Breast epithelium (tissue), 4 donors: ENCODE measurements at regions not wholly inside any gene's neighbourhood (a gene's known extent, or its start where the extent isn't known, plus 50 kb on each side); places are given as distances from the start of the nearest gene placed in this dataset.
"Not testable (repeated sequence)": the region's sequence is repeated elsewhere in the genome, so short reads cannot be mapped to it uniquely, and the experiment has no call there.

Experiments used
- DNase-seq, 2 donors: peaks; one replicate each; pipeline ENCODE4 v3.0.0-alpha.2; 2019; ENCODE audit warnings: low spot score in 2 of 2
- H3K27ac ChIP-seq, 2 donors: fragments of 200-600 bp; sonication (generic) in 1 of 2; one replicate each; pipeline ENCODE4 v1.5.1; 2016 to 2019; ENCODE audit warnings: mild to moderate bottlenecking in 1 of 2
- H3K27me3 ChIP-seq, 2 donors: fragments of 200-600 bp; sonication (generic) in 1 of 2; one replicate each; pipeline versions ENCODE4 v1.5.1 to v1.6.0; 2017 to 2019; ENCODE audit warnings: control low read depth in 1 of 2, mild to moderate bottlenecking in 1 of 2
- H3K36me3 ChIP-seq: fragments of 200-600 bp; one replicate; pipeline ENCODE4 v1.5.1; 2019
- H3K4me1 ChIP-seq, 2 donors: fragments of 200-600 bp; sonication (generic); one replicate each; pipeline ENCODE4 v1.5.1; 2016 to 2019; ENCODE audit warnings: control low read depth in 1 of 2
- H3K4me3 ChIP-seq, 3 donors: fragments of 200-600 bp; sonication (generic); 1 replicate in 2 of 3; 2 replicates in 1 of 3; pipeline ENCODE4 v1.5.1; 2016 to 2019; ENCODE audit warnings: mild to moderate bottlenecking in 3 of 3, moderate library complexity in 2 of 3
- H3K9me3 ChIP-seq, 2 donors: fragments of 200-600 bp; sonication (generic) in 1 of 2; one replicate each; pipeline ENCODE4 v1.5.1; 2016 to 2019; ENCODE audit warnings: control low read depth in 1 of 2
- CTCF ChIP-seq, 3 donors: fragments of 450-650 bp; IDR thresholded peaks; one replicate each; pipeline ENCODE4 v1.5.1; 2016 to 2017; ENCODE audit warnings: antibody characterized with exemption in 3 of 3, mild to moderate bottlenecking in 3 of 3, moderate library complexity in 3 of 3
- POLR2A ChIP-seq: fragments of 450-650 bp; IDR thresholded peaks from one replicate; pipeline ENCODE4 v1.6.1; 2016; ENCODE audit warnings: antibody characterized with exemption, mild to moderate bottlenecking, moderate library complexity
- POLR2AphosphoS5 ChIP-seq, 3 donors: sonication (generic); formaldehyde crosslinking; IDR thresholded peaks; one replicate each; pipeline ENCODE4 v1.6.1; 2017; ENCODE audit warnings: antibody characterized with exemption in 3 of 3
- intact Hi-C: fragments of 100-400 bp; cut with DNase I; formaldehyde crosslinking; loops from one replicate; pipeline ENCODE4 v1.15.1; 2023; ENCODE audit warnings: low total_unique reads

- Histone ChIP-seq H3K4me3 (no peak overlapping the region), H3K9me3 (no peaks in the 10 kb centered on the region), H3K36me3 (no peaks in the 10 kb centered on the region), H3K4me1 (no peaks in the 10 kb centered on the region), H3K27ac (no peak overlapping the region), H3K27me3 (no peaks in the 10 kb centered on the region)
- intact Hi-C loops, result no loop called here
- TF ChIP-seq POLR2A (no peak), CTCF (IDR thresholded peaks at IDR 0.05) (no peak), POLR2AphosphoS5 (IDR thresholded peaks at IDR 0.05) (no peak)
- DNase-seq, result no peak
Measured at GRCh38 chr7:133164498-133164897, 82.6 kb upstream of the CHCHD3 start.

- no peak for DNase-seq
- intact Hi-C loops, result no loop called here
- Histone ChIP-seq H3K4me1 (no peaks in the 10 kb centered on the region), H3K36me3 (no peaks in the 10 kb centered on the region), H3K27ac (no peak overlapping the region), H3K9me3 (no peaks in the 10 kb centered on the region), H3K4me3 (no peak overlapping the region), H3K27me3 (no peaks in the 10 kb centered on the region)
- TF ChIP-seq CTCF (IDR thresholded peaks at IDR 0.05) (no peak), POLR2AphosphoS5 (IDR thresholded peaks at IDR 0.05) (no peak), POLR2A (no peak)
Measured at GRCh38 chr7:133165001-133165400, 83.1 kb upstream of the CHCHD3 start.

- Histone ChIP-seq H3K27ac (no peak overlapping the region), H3K36me3 (no peaks in the 10 kb centered on the region), H3K27me3 (no peaks in the 10 kb centered on the region), H3K4me1 (no peaks in the 10 kb centered on the region), H3K9me3 (no peaks in the 10 kb centered on the region), H3K4me3 (no peak overlapping the region)
- intact Hi-C loops, result no loop called here
- TF ChIP-seq POLR2AphosphoS5 (IDR thresholded peaks at IDR 0.05) (no peak), CTCF (IDR thresholded peaks at IDR 0.05) (no peak), POLR2A (no peak)
- DNase-seq, result no peak
Measured at GRCh38 chr7:133165529-133165928, 83.6 kb upstream of the CHCHD3 start.

GRCh38 chr7:133167300-133167699 lies 85.4 kb upstream of the CHCHD3 start:
- Histone ChIP-seq H3K27me3 (no peaks in the 10 kb centered on the region), H3K4me1 (no peaks in the 10 kb centered on the region), H3K9me3 (no peaks in the 10 kb centered on the region), H3K36me3 (no peaks in the 10 kb centered on the region), H3K27ac (no peak overlapping the region), H3K4me3 (no peak overlapping the region)
- intact Hi-C loops, result no loop called here
- no peak for DNase-seq
- no peak for TF ChIP-seq POLR2AphosphoS5 (IDR thresholded peaks at IDR 0.05)
- TF ChIP-seq CTCF (IDR thresholded peaks at IDR 0.05), result no peak
- TF ChIP-seq POLR2A, result no peak

GRCh38 chr7:133169167-133169822 lies 83.6 kb upstream of the EXOC4 start:
- DNase-seq, H3K4me3 ChIP-seq, intact Hi-C loops, H3K36me3 ChIP-seq, H3K27me3 ChIP-seq, H3K4me1 ChIP-seq, H3K9me3 ChIP-seq, H3K27ac ChIP-seq: not testable (repeated sequence)

GRCh38 chr7:133177476-133177875 lies 75.4 kb upstream of the EXOC4 start:
- H3K4me3 ChIP-seq, H3K36me3 ChIP-seq, H3K9me3 ChIP-seq, H3K27me3 ChIP-seq, DNase-seq, H3K4me1 ChIP-seq, intact Hi-C loops, H3K27ac ChIP-seq: not testable (repeated sequence)
